ENCODE measurements at regions not wholly inside any gene's neighbourhood (a gene's known extent, or its start where the extent isn't known, plus 50 kb on each side); places are given as distances from the start of the nearest gene placed in this dataset.
"Not testable (repeated sequence)": the region's sequence is repeated elsewhere in the genome, so short reads cannot be mapped to it uniquely, and the experiment has no call there.

GRCh38 chr1:213711833-213712490 lies 275.8 kb upstream of the PROX1 start:
- 84 to 86% methylated on average over 7 of the region's 7 CpGs for WGBS, 2 donors
- DNase-seq; intact Hi-C loops (cut with DNase I); H3K27me3 ChIP-seq (ENCODE audit: control insufficient read depth in 1 of 2, insufficient read depth in 2 of 2, low read length in 1 of 2); H3K4me1 ChIP-seq (ENCODE audit: control insufficient read depth in 1 of 2, insufficient read depth in 2 of 2, low read length in 2 of 2); H3K4me3 ChIP-seq (ENCODE audit: low read length in 2 of 2); H3K27ac ChIP-seq (ENCODE audit: low read depth in 1 of 2, low read length in 2 of 2); ATAC-seq (ENCODE audit: low FRiP score); H3K9me3 ChIP-seq (ENCODE audit: control insufficient read depth, low read length); H3K36me3 ChIP-seq (ENCODE audit: control insufficient read depth in 1 of 2, insufficient read depth in 2 of 2, low read length in 1 of 2): not testable (repeated sequence)

- intact Hi-C loops (cut with DNase I) = no loop called here
- DNase-seq (no peak), ATAC-seq (ENCODE audit: low FRiP score) (no peak)
- no peak overlapping the region for H3K4me3 ChIP-seq (ENCODE audit: low read length in 2 of 2)
- no peaks in the 10 kb centered on the region for H3K36me3 ChIP-seq (ENCODE audit: control insufficient read depth in 1 of 2, insufficient read depth in 2 of 2, low read length in 1 of 2)
- peaks cover 0 to 2% of the 10 kb centered on the region in 2 donors for H3K27me3 ChIP-seq (ENCODE audit: control insufficient read depth in 1 of 2, insufficient read depth in 2 of 2, low read length in 1 of 2)
- H3K4me1 ChIP-seq (ENCODE audit: control insufficient read depth in 1 of 2, insufficient read depth in 2 of 2, low read length in 2 of 2) = no peaks in the 10 kb centered on the region
- H3K27ac ChIP-seq (ENCODE audit: low read depth in 1 of 2, low read length in 2 of 2) = no peak overlapping the region
- 33 to 41% methylated on average over 4 of the region's 4 CpGs for WGBS, 2 donors
- peaks cover 4% of the 10 kb centered on the region for H3K9me3 ChIP-seq (ENCODE audit: control insufficient read depth, low read length)
Measured at GRCh38 chr1:213714645-213715044, 273.1 kb upstream of the PROX1 start.

GRCh38 chr1:213715182-213715581 lies 272.6 kb upstream of the PROX1 start:
- WGBS, 2 donors = 73 to 84% methylated on average over 1 of the region's 1 CpG
- Histone ChIP-seq H3K4me1 (ENCODE audit: control insufficient read depth in 1 of 2, insufficient read depth in 2 of 2, low read length in 2 of 2) (no peaks in the 10 kb centered on the region), H3K27me3 (ENCODE audit: control insufficient read depth in 1 of 2, insufficient read depth in 2 of 2, low read length in 1 of 2) (peaks cover 0 to 2% of the 10 kb centered on the region in 2 donors), H3K27ac (ENCODE audit: low read depth in 1 of 2, low read length in 2 of 2) (no peak overlapping the region), H3K36me3 (ENCODE audit: control insufficient read depth in 1 of 2, insufficient read depth in 2 of 2, low read length in 1 of 2) (no peaks in the 10 kb centered on the region), H3K9me3 (ENCODE audit: control insufficient read depth, low read length) (peaks cover 4% of the 10 kb centered on the region), H3K4me3 (ENCODE audit: low read length in 2 of 2) (no peak overlapping the region)
- intact Hi-C loops (cut with DNase I) = no loop called here
- DNase-seq = no peak
- no peak for ATAC-seq (ENCODE audit: low FRiP score)

GRCh38 chr1:213719462-213719861 lies 268.3 kb upstream of the PROX1 start:
- intact Hi-C loops (cut with DNase I) = no loop called here
- ATAC-seq (ENCODE audit: low FRiP score) (no peak), DNase-seq (no peak)
- Histone ChIP-seq H3K9me3 (ENCODE audit: control insufficient read depth, low read length) (peaks cover 4% of the 10 kb centered on the region), H3K27ac (ENCODE audit: low read depth in 1 of 2, low read length in 2 of 2) (no peak overlapping the region), H3K27me3 (ENCODE audit: control insufficient read depth in 1 of 2, insufficient read depth in 2 of 2, low read length in 1 of 2) (peaks cover 0 to 2% of the 10 kb centered on the region in 2 donors), H3K4me3 (ENCODE audit: low read length in 2 of 2) (no peak overlapping the region), H3K36me3 (ENCODE audit: control insufficient read depth in 1 of 2, insufficient read depth in 2 of 2, low read length in 1 of 2) (no peaks in the 10 kb centered on the region), H3K4me1 (ENCODE audit: control insufficient read depth in 1 of 2, insufficient read depth in 2 of 2, low read length in 2 of 2) (no peaks in the 10 kb centered on the region)
- WGBS, 2 donors = 61 to 79% methylated on average over 5 of the region's 5 CpGs

- H3K36me3 ChIP-seq (ENCODE audit: control insufficient read depth in 1 of 2, insufficient read depth in 2 of 2, low read length in 1 of 2) = no peaks in the 10 kb centered on the region
- H3K4me3 ChIP-seq (ENCODE audit: low read length in 2 of 2) = no peak overlapping the region
- H3K4me1 ChIP-seq (ENCODE audit: control insufficient read depth in 1 of 2, insufficient read depth in 2 of 2, low read length in 2 of 2) = no peaks in the 10 kb centered on the region
- DNase-seq = no peak
- H3K27me3 ChIP-seq (ENCODE audit: control insufficient read depth in 1 of 2, insufficient read depth in 2 of 2, low read length in 1 of 2) = peaks cover 0 to 2% of the 10 kb centered on the region in 2 donors
- no peak for ATAC-seq (ENCODE audit: low FRiP score)
- H3K9me3 ChIP-seq (ENCODE audit: control insufficient read depth, low read length) = peaks cover 4% of the 10 kb centered on the region
- intact Hi-C loops (cut with DNase I) = no loop called here
- no peak overlapping the region for H3K27ac ChIP-seq (ENCODE audit: low read depth in 1 of 2, low read length in 2 of 2)
- WGBS, 2 donors = 53 to 60% methylated on average over 5 of the region's 5 CpGs
Measured at GRCh38 chr1:213720032-213720431, 267.7 kb upstream of the PROX1 start.

DNA sequence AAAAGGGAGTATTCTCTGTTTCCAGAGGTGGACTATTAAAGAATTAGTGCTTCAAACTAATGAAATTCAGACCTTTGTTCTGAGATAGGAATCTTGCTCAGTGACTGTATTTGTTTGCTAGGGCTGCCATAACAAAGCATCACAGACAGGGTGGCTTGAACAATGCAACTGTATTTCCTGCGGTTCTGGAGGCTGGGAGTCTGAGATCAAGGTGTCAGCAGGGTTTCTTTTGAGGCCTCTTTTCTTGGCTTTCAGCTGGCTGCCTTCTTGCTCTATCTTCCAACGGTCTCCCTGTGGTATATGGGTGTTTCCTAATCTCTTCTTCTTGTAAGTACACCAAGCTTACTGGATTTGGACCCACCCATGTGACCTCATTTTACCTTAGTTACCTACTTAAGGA lies 264.6 kb upstream of the PROX1 start:
- DNase-seq (no peak), ATAC-seq (ENCODE audit: low FRiP score) (no peak)
- Histone ChIP-seq H3K36me3 (ENCODE audit: control insufficient read depth in 1 of 2, insufficient read depth in 2 of 2, low read length in 1 of 2) (no peaks in the 10 kb centered on the region), H3K4me1 (ENCODE audit: control insufficient read depth in 1 of 2, insufficient read depth in 2 of 2, low read length in 2 of 2) (no peaks in the 10 kb centered on the region), H3K27me3 (ENCODE audit: control insufficient read depth in 1 of 2, insufficient read depth in 2 of 2, low read length in 1 of 2) (peaks cover 0 to 2% of the 10 kb centered on the region in 2 donors), H3K27ac (ENCODE audit: low read depth in 1 of 2, low read length in 2 of 2) (no peak overlapping the region), H3K9me3 (ENCODE audit: control insufficient read depth, low read length) (peaks cover 4% of the 10 kb centered on the region), H3K4me3 (ENCODE audit: low read length in 2 of 2) (no peak overlapping the region)
- WGBS, 2 donors = 86 to 89% methylated on average over 2 of the region's 2 CpGs
- intact Hi-C loops (cut with DNase I) = no loop called here

GRCh38 chr1:213724640-213725536 lies 262.9 kb upstream of the PROX1 start:
- H3K4me1 ChIP-seq (ENCODE audit: control insufficient read depth in 1 of 2, insufficient read depth in 2 of 2, low read length in 2 of 2) = no peaks in the 10 kb centered on the region
- intact Hi-C loops (cut with DNase I) = no loop called here
- ATAC-seq (ENCODE audit: low FRiP score) (peak; percentile 40), DNase-seq (no peak)
- H3K27me3 ChIP-seq (ENCODE audit: control insufficient read depth in 1 of 2, insufficient read depth in 2 of 2, low read length in 1 of 2) = no peaks in the 10 kb centered on the region
- no peak overlapping the region for H3K4me3 ChIP-seq (ENCODE audit: low read length in 2 of 2)
- no peaks in the 10 kb centered on the region for H3K9me3 ChIP-seq (ENCODE audit: control insufficient read depth, low read length)
- H3K27ac ChIP-seq (ENCODE audit: low read depth in 1 of 2, low read length in 2 of 2) = no peak overlapping the region
- H3K36me3 ChIP-seq (ENCODE audit: control insufficient read depth in 1 of 2, insufficient read depth in 2 of 2, low read length in 1 of 2) = no peaks in the 10 kb centered on the region
- 8 to 11% methylated on average over 14 of the region's 14 CpGs for WGBS, 2 donors

- H3K36me3 ChIP-seq (ENCODE audit: control insufficient read depth in 1 of 2, insufficient read depth in 2 of 2, low read length in 1 of 2) = no peaks in the 10 kb centered on the region
- DNase-seq = no peak
- H3K9me3 ChIP-seq (ENCODE audit: control insufficient read depth, low read length) = no peaks in the 10 kb centered on the region
- H3K4me1 ChIP-seq (ENCODE audit: control insufficient read depth in 1 of 2, insufficient read depth in 2 of 2, low read length in 2 of 2) = no peaks in the 10 kb centered on the region
- no peak overlapping the region for H3K27ac ChIP-seq (ENCODE audit: low read depth in 1 of 2, low read length in 2 of 2)
- intact Hi-C loops (cut with DNase I) = no loop called here
- no peak overlapping the region for H3K4me3 ChIP-seq (ENCODE audit: low read length in 2 of 2)
- WGBS, 2 donors = 91 to 92% methylated on average over 20 of the region's 20 CpGs
- no peaks in the 10 kb centered on the region for H3K27me3 ChIP-seq (ENCODE audit: control insufficient read depth in 1 of 2, insufficient read depth in 2 of 2, low read length in 1 of 2)
- no peak for ATAC-seq (ENCODE audit: low FRiP score)
Measured at GRCh38 chr1:213727853-213728592, 259.8 kb upstream of the PROX1 start.
